B cell (primary cell): ENCODE measurements at regions not wholly inside any gene's neighbourhood (a gene's known extent, or its start where the extent isn't known, plus 50 kb on each side); places are given as distances from the start of the nearest gene placed in this dataset.

ENCODE experiments used
- EZH2 ChIP-seq: IDR thresholded peaks from 2 replicates; pipeline ENCODE4 v1.6.1; 2012; ENCODE audit warnings: borderline replicate concordance, low read depth, mild to moderate bottlenecking, moderate library complexity, low read length; ENCODE audit not compliant: insufficient read depth, poor library complexity, severe bottlenecking
- TF ChIP-seq, protein P1 (sequence below): fragments of 200-600 bp; IDR thresholded peaks from one replicate; pipeline ENCODE4 v1.8.0; 2022; ENCODE audit warnings: antibody characterized with exemption, mild to moderate bottlenecking

DNA sequence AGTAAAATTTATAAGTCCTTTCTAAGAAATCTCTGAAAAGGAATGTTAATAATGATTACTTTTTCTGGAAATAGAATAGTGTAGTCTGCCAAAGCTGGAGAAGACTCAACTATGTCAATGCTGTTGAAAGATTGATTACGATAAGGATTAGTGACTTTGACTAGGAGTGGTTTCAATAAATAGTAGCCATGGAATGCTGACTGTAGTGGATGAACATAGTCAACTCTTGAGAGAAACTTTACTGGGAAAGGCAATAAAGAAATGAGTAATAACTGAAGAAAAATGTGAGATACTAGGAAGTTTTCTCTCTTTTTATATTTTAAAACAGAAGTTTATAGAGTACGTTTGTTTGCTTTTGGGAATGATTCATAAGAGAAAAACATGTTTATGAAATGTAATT, 105.0 kb upstream of the CDK13 start:
- TF ChIP-seq, protein P1, sequence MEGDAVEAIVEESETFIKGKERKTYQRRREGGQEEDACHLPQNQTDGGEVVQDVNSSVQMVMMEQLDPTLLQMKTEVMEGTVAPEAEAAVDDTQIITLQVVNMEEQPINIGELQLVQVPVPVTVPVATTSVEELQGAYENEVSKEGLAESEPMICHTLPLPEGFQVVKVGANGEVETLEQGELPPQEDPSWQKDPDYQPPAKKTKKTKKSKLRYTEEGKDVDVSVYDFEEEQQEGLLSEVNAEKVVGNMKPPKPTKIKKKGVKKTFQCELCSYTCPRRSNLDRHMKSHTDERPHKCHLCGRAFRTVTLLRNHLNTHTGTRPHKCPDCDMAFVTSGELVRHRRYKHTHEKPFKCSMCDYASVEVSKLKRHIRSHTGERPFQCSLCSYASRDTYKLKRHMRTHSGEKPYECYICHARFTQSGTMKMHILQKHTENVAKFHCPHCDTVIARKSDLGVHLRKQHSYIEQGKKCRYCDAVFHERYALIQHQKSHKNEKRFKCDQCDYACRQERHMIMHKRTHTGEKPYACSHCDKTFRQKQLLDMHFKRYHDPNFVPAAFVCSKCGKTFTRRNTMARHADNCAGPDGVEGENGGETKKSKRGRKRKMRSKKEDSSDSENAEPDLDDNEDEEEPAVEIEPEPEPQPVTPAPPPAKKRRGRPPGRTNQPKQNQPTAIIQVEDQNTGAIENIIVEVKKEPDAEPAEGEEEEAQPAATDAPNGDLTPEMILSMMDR: no peak
- no peak for TF ChIP-seq EZH2
